ENCODE measurements at regions not wholly inside any gene's neighbourhood (a gene's known extent, or its start where the extent isn't known, plus 50 kb on each side); places are given as distances from the start of the nearest gene placed in this dataset.

DNA sequence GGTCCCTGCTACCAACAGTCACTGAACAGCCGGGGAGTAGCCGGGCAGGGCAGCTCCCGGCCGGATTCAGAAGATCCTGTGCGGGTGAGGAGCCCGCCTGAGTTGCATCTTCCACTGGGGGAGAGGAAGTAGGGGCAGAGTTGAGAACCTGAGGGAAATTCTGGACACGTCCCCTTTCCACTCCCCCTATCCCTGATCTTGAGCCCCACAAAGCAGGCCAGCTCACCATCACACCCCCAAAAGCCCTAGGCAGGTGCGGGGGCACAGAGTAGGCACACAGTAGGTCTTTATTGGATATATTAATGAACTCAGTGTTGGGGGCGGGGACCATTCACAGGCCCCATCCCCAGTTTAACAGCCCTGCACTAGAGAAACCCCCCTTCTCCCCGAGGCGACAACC, 81.9 kb upstream of the UXS1 start:
- WGBS (ENCODE audit: insufficient coverage): 91% methylated on average over 7 of the region's 11 CpGs
- peaks cover 0 to 3% (median 0%) of the 10 kb centered on the region in 5 experiments for H3K27me3 ChIP-seq (replicated peaks in 2 of 5; ENCODE audit: control insufficient read depth in 4 of 5, insufficient read depth in 5 of 5, low read length in 4 of 5)
- no peak overlapping the region for H3K27ac ChIP-seq (ENCODE audit: insufficient read depth in 1 of 2, low read depth in 1 of 2, low read length in 2 of 2, poor library complexity in 1 of 2, severe bottlenecking in 2 of 2)
- peaks cover 0 to 4% (median 0%) of the 10 kb centered on the region in 5 experiments for H3K9me3 ChIP-seq (ENCODE audit: control extremely low read depth in 1 of 5, control insufficient read depth in 4 of 5, insufficient read depth in 2 of 5, low read depth in 1 of 5, low read length in 4 of 5)
- peaks cover 0 to 10% (median 2%) of the 10 kb centered on the region in 4 experiments for H3K4me1 ChIP-seq (ENCODE audit: control extremely low read depth in 1 of 4, control insufficient read depth in 4 of 4, insufficient read depth in 4 of 4, low read length in 3 of 4)
- DNase-seq: no peak
- H3K4me3 ChIP-seq (ENCODE audit: control insufficient read depth in 1 of 7, extremely low read depth in 1 of 7, insufficient read depth in 4 of 7, low read depth in 2 of 7, low read length in 6 of 7): no peak overlapping the region
- ChIA-PET CTCF (no interaction called here), POLR2A (no interaction called here)
- no peaks in the 10 kb centered on the region for H3K36me3 ChIP-seq (ENCODE audit: control insufficient read depth in 4 of 4, insufficient read depth in 4 of 4, low read length in 3 of 4)

DNA sequence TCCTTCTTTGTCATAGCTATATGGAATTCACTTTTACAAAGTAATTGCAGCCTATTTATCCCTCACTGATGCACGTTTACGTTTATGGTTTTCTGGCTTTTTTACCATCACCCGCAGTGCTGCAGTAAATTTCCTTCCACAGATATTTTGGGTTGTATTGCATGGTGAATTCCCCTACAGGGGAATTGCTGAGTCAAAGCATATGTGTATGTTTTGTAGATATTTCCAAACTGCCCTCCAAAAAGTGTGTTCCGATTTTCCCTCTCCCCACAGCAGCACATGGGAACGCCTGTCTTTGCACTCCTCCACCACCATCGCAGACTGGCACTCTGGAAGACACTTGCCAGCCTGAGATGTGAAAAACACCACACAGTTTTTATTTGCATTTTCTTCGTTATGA, 80.6 kb upstream of the UXS1 start:
- peaks cover 0 to 8% (median 4%) of the 10 kb centered on the region in 4 experiments for H3K4me1 ChIP-seq (ENCODE audit: control extremely low read depth in 1 of 4, control insufficient read depth in 4 of 4, insufficient read depth in 4 of 4, low read length in 3 of 4)
- no peak overlapping the region for H3K27ac ChIP-seq (ENCODE audit: insufficient read depth in 1 of 2, low read depth in 1 of 2, low read length in 2 of 2, poor library complexity in 1 of 2, severe bottlenecking in 2 of 2)
- WGBS (ENCODE audit: insufficient coverage): 95% methylated on average over 3 of the region's 7 CpGs
- H3K9me3 ChIP-seq (ENCODE audit: control extremely low read depth in 1 of 5, control insufficient read depth in 4 of 5, insufficient read depth in 2 of 5, low read depth in 1 of 5, low read length in 4 of 5): peaks cover 0 to 4% (median 0%) of the 10 kb centered on the region in 5 experiments
- H3K36me3 ChIP-seq (ENCODE audit: control insufficient read depth in 4 of 4, insufficient read depth in 4 of 4, low read length in 3 of 4): no peaks in the 10 kb centered on the region
- ChIA-PET POLR2A (interaction anchor here (0.8 kb wide), 1 partner anchor 58 kb away, joined by 3 read pairs; no protein-coding TSS in a partner anchor), CTCF (no interaction called here)
- H3K4me3 ChIP-seq (ENCODE audit: control insufficient read depth in 1 of 7, extremely low read depth in 1 of 7, insufficient read depth in 4 of 7, low read depth in 2 of 7, low read length in 6 of 7): no peak overlapping the region
- no peaks in the 10 kb centered on the region for H3K27me3 ChIP-seq (replicated peaks in 2 of 5; ENCODE audit: control insufficient read depth in 4 of 5, insufficient read depth in 5 of 5, low read length in 4 of 5)
- DNase-seq: no peak

DNA sequence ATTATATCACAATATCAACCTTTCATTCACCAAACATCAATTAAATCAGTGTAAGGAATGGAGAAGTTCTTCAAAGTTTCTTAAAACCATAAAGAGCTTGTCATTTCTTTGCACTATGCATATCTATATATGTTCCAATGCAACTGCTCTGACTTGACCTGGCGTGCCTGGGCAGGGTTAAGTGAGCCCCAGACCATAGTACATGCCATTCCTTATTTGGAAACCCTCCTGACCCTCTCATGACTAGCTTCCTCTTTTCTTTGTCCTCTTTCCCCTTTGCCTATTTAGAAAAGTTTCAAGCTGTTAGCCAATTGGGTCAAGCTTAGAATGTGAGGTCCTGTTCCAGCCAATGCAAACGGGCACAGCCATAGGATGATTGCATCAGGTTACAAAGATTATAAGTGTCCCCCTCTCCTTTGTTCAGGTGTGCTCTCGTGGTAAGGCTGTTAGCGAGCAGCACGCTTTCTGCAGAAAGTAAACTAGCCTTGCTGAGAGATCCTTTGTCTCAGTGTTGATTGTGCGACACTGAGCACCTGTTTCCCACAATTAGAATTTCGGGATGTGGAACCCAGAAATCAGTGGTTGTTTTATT, 78.2 kb upstream of the UXS1 start:
- Histone ChIP-seq H3K4me3 (ENCODE audit: control insufficient read depth in 1 of 7, extremely low read depth in 1 of 7, insufficient read depth in 4 of 7, low read depth in 2 of 7, low read length in 6 of 7) (no peak overlapping the region), H3K27me3 (replicated peaks in 2 of 5; ENCODE audit: control insufficient read depth in 4 of 5, insufficient read depth in 5 of 5, low read length in 4 of 5) (no peaks in the 10 kb centered on the region), H3K9me3 (ENCODE audit: control extremely low read depth in 1 of 5, control insufficient read depth in 4 of 5, insufficient read depth in 2 of 5, low read depth in 1 of 5, low read length in 4 of 5) (peaks cover 0 to 4% (median 0%) of the 10 kb centered on the region in 5 experiments), H3K36me3 (ENCODE audit: control insufficient read depth in 4 of 4, insufficient read depth in 4 of 4, low read length in 3 of 4) (no peaks in the 10 kb centered on the region), H3K27ac (ENCODE audit: insufficient read depth in 1 of 2, low read depth in 1 of 2, low read length in 2 of 2, poor library complexity in 1 of 2, severe bottlenecking in 2 of 2) (no peak overlapping the region), H3K4me1 (ENCODE audit: control extremely low read depth in 1 of 4, control insufficient read depth in 4 of 4, insufficient read depth in 4 of 4, low read length in 3 of 4) (peaks cover 0 to 14% (median 7%) of the 10 kb centered on the region in 4 experiments)
- DNase-seq: no peak
- ChIA-PET POLR2A (no interaction called here), CTCF (interaction anchor here (0.6 kb wide), 1 partner anchor 15 kb away, joined by 3 read pairs; no protein-coding TSS in a partner anchor)
- whole genome bisulfite sequencing (ENCODE audit: insufficient coverage): 98% methylated on average over 5 of the region's 7 CpGs

DNA sequence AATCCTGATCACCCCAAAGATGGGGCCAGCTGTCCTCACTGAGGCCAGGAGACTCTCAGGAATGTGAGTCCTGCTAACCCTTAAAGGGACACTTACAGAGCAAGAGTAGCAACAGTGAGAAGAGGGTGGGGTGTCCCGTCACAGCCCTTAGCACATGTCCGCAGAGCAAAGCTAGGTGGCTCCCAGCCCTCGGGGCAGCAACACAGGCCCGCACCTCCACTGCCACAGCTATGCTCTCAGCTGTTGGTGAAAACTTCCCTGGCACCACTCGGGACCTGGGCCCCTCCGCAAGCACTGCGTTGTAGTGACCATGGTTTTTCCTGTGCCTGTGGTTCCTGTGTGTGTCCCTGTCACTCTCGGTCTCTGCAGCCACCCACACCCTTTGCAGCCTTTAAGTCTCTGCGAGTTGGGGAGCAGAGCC, 76.4 kb upstream of the UXS1 start:
- Histone ChIP-seq H3K27me3 (replicated peaks in 2 of 5; ENCODE audit: control insufficient read depth in 4 of 5, insufficient read depth in 5 of 5, low read length in 4 of 5) (no peaks in the 10 kb centered on the region), H3K4me3 (ENCODE audit: control insufficient read depth in 1 of 7, extremely low read depth in 1 of 7, insufficient read depth in 4 of 7, low read depth in 2 of 7, low read length in 6 of 7) (peak overlapping the region in 4 of 7 experiments; percentile 68 to 88 (median 72)), H3K9me3 (ENCODE audit: control extremely low read depth in 1 of 5, control insufficient read depth in 4 of 5, insufficient read depth in 2 of 5, low read depth in 1 of 5, low read length in 4 of 5) (peaks cover 0 to 4% (median 0%) of the 10 kb centered on the region in 5 experiments), H3K27ac (ENCODE audit: insufficient read depth in 1 of 2, low read depth in 1 of 2, low read length in 2 of 2, poor library complexity in 1 of 2, severe bottlenecking in 2 of 2) (peak overlapping the region in 1 of 2 experiments; percentile 49), H3K36me3 (ENCODE audit: control insufficient read depth in 4 of 4, insufficient read depth in 4 of 4, low read length in 3 of 4) (no peaks in the 10 kb centered on the region), H3K4me1 (ENCODE audit: control extremely low read depth in 1 of 4, control insufficient read depth in 4 of 4, insufficient read depth in 4 of 4, low read length in 3 of 4) (peaks cover 0 to 14% (median 7%) of the 10 kb centered on the region in 4 experiments)
- POLR2A ChIA-PET: no interaction called here
- 87% methylated on average over 9 of the region's 9 CpGs for WGBS (ENCODE audit: insufficient coverage)
- no peak for DNase-seq
- CTCF ChIA-PET: no interaction called here

DNA sequence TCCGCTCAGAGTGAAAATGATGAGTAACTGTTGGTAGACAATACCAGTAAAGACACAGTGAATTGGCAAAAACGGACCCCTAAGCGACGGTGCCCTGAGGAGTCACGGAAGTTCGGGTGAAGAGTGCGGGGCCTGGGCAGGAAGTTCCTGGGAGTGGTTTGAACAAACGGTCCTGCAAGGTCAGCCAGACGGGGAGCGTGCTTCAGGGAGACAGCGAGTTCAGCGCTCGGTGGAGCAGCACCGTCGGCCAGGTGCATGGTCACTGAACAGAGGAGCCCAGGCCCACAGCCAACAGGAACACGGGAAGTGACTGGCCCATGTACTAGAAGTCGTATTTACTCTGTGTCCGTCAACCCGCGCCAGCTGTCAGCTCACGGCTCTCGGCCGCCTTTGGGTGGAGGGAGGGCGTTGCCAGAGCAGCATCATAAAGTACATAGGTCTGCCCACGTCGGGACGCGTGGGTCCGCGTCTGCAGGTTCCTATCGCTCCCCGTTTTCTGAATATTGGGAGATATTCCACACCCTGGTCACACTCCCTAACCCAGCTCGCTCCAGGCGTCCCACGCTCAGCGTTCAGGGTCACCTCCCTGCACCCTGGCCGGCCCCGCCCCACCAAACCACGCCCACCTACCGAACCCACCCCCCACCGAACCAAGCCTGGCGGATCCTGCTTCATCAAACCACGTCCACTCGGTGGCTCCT, 75.6 kb upstream of the UXS1 start:
- under 1% methylated on average over 38 of the region's 44 CpGs for WGBS (ENCODE audit: insufficient coverage)
- POLR2A ChIA-PET: no interaction called here

DNA sequence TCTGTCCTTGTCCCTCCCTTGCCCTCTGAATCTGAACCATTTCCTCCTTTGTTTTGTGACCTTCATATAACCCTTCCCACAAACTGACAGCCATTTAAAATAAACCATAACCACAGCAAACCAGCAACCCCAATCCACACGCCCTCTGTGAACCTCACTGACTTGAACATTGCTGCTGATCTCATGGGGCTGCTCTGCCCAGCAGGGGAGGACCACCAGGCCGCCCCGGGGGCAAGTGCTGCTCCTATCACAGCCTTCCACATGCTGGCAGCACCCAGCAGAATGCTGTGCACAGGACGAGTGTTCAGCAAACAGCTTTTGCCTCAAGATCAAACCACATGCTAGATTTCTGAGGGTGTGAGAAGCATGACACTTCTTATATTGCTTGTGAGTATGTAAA, 73.9 kb upstream of the UXS1 start:
- DNase-seq: peak in 1 of 3 donors; percentile 23
- H3K4me3 ChIP-seq (ENCODE audit: control insufficient read depth in 1 of 7, extremely low read depth in 1 of 7, insufficient read depth in 4 of 7, low read depth in 2 of 7, low read length in 6 of 7): no peak overlapping the region
- H3K36me3 ChIP-seq (ENCODE audit: control insufficient read depth in 4 of 4, insufficient read depth in 4 of 4, low read length in 3 of 4): no peaks in the 10 kb centered on the region
- peaks cover 0 to 2% (median 0%) of the 10 kb centered on the region in 5 experiments for H3K9me3 ChIP-seq (ENCODE audit: control extremely low read depth in 1 of 5, control insufficient read depth in 4 of 5, insufficient read depth in 2 of 5, low read depth in 1 of 5, low read length in 4 of 5)
- CTCF ChIA-PET: no interaction called here
- H3K27me3 ChIP-seq (replicated peaks in 2 of 5; ENCODE audit: control insufficient read depth in 4 of 5, insufficient read depth in 5 of 5, low read length in 4 of 5): no peaks in the 10 kb centered on the region
- POLR2A ChIA-PET: interaction anchor here (0.6 kb wide), 1 partner anchor 868 kb away, joined by 3 read pairs; no protein-coding TSS in a partner anchor
- H3K27ac ChIP-seq (ENCODE audit: insufficient read depth in 1 of 2, low read depth in 1 of 2, low read length in 2 of 2, poor library complexity in 1 of 2, severe bottlenecking in 2 of 2): no peak overlapping the region
- WGBS (ENCODE audit: insufficient coverage): 75% methylated on average over 4 of the region's 4 CpGs
- H3K4me1 ChIP-seq (ENCODE audit: control extremely low read depth in 1 of 4, control insufficient read depth in 4 of 4, insufficient read depth in 4 of 4, low read length in 3 of 4): peaks cover 0 to 14% (median 7%) of the 10 kb centered on the region in 4 experiments

More for the DNA sequence above, 75.6 kb upstream of the UXS1 start:
- CTCF ChIA-PET: no interaction called here
- Histone ChIP-seq H3K27me3 (replicated peaks in 2 of 5; ENCODE audit: control insufficient read depth in 4 of 5, insufficient read depth in 5 of 5, low read length in 4 of 5) (no peaks in the 10 kb centered on the region), H3K9me3 (ENCODE audit: control extremely low read depth in 1 of 5, control insufficient read depth in 4 of 5, insufficient read depth in 2 of 5, low read depth in 1 of 5, low read length in 4 of 5) (peaks cover 0 to 4% (median 0%) of the 10 kb centered on the region in 5 experiments), H3K4me1 (ENCODE audit: control extremely low read depth in 1 of 4, control insufficient read depth in 4 of 4, insufficient read depth in 4 of 4, low read length in 3 of 4) (peaks cover 0 to 14% (median 7%) of the 10 kb centered on the region in 4 experiments), H3K27ac (ENCODE audit: insufficient read depth in 1 of 2, low read depth in 1 of 2, low read length in 2 of 2, poor library complexity in 1 of 2, severe bottlenecking in 2 of 2) (peak overlapping the region in 1 of 2 experiments; percentile 49), H3K36me3 (ENCODE audit: control insufficient read depth in 4 of 4, insufficient read depth in 4 of 4, low read length in 3 of 4) (no peaks in the 10 kb centered on the region), H3K4me3 (ENCODE audit: control insufficient read depth in 1 of 7, extremely low read depth in 1 of 7, insufficient read depth in 4 of 7, low read depth in 2 of 7, low read length in 6 of 7) (peak overlapping the region; percentile 40 to 88 (median 68))
- DNase-seq: peak; percentile 34 to 78 (median 68)

DNA sequence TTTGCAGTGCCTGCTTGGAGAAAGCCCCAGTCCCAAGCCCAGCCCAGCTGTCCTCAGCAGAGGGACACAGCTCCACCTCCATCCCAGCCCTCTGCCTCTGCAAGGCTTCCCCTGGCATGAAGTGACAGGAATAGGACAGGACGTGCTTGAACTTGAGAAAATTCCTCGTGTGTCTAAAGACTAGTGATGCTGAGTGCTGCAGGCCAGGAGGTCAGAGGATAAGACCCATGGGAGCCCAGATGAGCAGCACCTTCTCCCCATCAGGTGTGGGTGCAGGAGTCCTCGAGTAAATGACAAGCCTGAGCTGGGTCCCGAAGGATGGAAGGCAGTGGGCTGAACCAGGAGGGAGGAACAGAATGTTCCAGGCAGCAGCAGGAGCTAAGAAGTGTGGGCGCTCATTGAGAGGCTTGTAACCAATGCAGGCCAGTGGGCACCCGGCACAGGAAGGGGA, 67.8 kb upstream of the UXS1 start:
- CTCF ChIA-PET: interaction anchor here (0.6 kb wide), 1 partner anchor 833 kb away, joined by 3 read pairs; no protein-coding TSS in a partner anchor
- POLR2A ChIA-PET: interaction anchor here (0.6 kb wide), 1 partner anchor 704 kb away, joined by 3 read pairs; no protein-coding TSS in a partner anchor
- Histone ChIP-seq H3K27ac (ENCODE audit: insufficient read depth in 1 of 2, low read depth in 1 of 2, low read length in 2 of 2, poor library complexity in 1 of 2, severe bottlenecking in 2 of 2) (no peak overlapping the region), H3K9me3 (ENCODE audit: control extremely low read depth in 1 of 5, control insufficient read depth in 4 of 5, insufficient read depth in 2 of 5, low read depth in 1 of 5, low read length in 4 of 5) (no peaks in the 10 kb centered on the region), H3K4me3 (ENCODE audit: control insufficient read depth in 1 of 7, extremely low read depth in 1 of 7, insufficient read depth in 4 of 7, low read depth in 2 of 7, low read length in 6 of 7) (no peak overlapping the region), H3K27me3 (replicated peaks in 2 of 5; ENCODE audit: control insufficient read depth in 4 of 5, insufficient read depth in 5 of 5, low read length in 4 of 5) (no peaks in the 10 kb centered on the region), H3K4me1 (ENCODE audit: control extremely low read depth in 1 of 4, control insufficient read depth in 4 of 4, insufficient read depth in 4 of 4, low read length in 3 of 4) (no peaks in the 10 kb centered on the region), H3K36me3 (ENCODE audit: control insufficient read depth in 4 of 4, insufficient read depth in 4 of 4, low read length in 3 of 4) (no peaks in the 10 kb centered on the region)
- WGBS (ENCODE audit: insufficient coverage): 76% methylated on average over 6 of the region's 6 CpGs
- DNase-seq: no peak

Data from common myeloid progenitor, CD34-positive (primary cell).